GM12878 (cell line): ENCODE measurements at regions not wholly inside any gene's neighbourhood (a gene's known extent, or its start where the extent isn't known, plus 50 kb on each side); places are given as distances from the start of the nearest gene placed in this dataset.

Source experiments
- ATAC-seq: fragments of 200-7000 bp; cut with Tn5 transposase; 3 replicates; pipeline ENCODE4 v1.9.1; 2020; ENCODE audit warnings: mild to moderate bottlenecking, moderate library complexity
- BruUV-seq: library from RNA; stranded (reverse); fragments of 400-500 nt; replicated peaks from 2 replicates; lab custom pipeline; 2021; lab: Mats Ljungman, UMichigan
- CTCF ChIA-PET: fragments of 300-600 bp; sonication (Branson Sonifier 250); formaldehyde crosslinking; extraction: SDS; loops from one replicate; lab custom pipeline; 2021; ENCODE audit warnings: inconsistent platforms; lab: Yijun Ruan, JAX
- POLR2A ChIA-PET: fragments of 350-600 bp; formaldehyde crosslinking; extraction: SDS; loops from one replicate; lab custom pipeline; 2021; ENCODE audit warnings: inconsistent platforms; lab: Charles Lee
- RAD21 ChIA-PET: fragments of 300-600 bp; sonication (Branson Sonifier 250); formaldehyde crosslinking; loops from one replicate; lab custom pipeline; 2023; ENCODE audit warnings: antibody characterized with exemption; ENCODE audit not compliant: unreplicated experiment; lab: Charles Lee
- SMC1A ChIA-PET: fragments of 300-600 bp; sonication (Branson Sonifier 250); formaldehyde crosslinking; loops from one replicate; lab custom pipeline; 2023; ENCODE audit not compliant: unreplicated experiment, uncharacterized antibody; lab: Charles Lee
- DNase-seq: peaks from one replicate; pipeline ENCODE4 v3.0.0-alpha.2; 2011; ENCODE audit warnings: low read depth, low spot score
- FAIRE-seq: peaks from 3 replicates; lab custom pipeline; 2011; peaks lifted over from hg19 to GRCh38; lab: Jason Lieb, UNC
- H2AFZ ChIP-seq: 2 replicates; pipeline ENCODE4 v1.6.0; 2011; ENCODE audit warnings: low read depth, low read length, control low read depth; ENCODE audit not compliant: control insufficient read depth
- H3K27ac ChIP-seq: 2 replicates; pipeline ENCODE4 v1.5.1; 2011; ENCODE audit warnings: control low read depth; ENCODE audit not compliant: control insufficient read depth, insufficient read depth
- H3K27me3 ChIP-seq, 2 experiments: replicated peaks in 1 of 2; 2 replicates each; pipeline versions ENCODE4 v1.6.0 to v1.6.1; 2011; ENCODE audit warnings: low read length in 1 of 2; ENCODE audit not compliant: control insufficient read depth in 2 of 2, insufficient read depth in 2 of 2
- H3K36me3 ChIP-seq, 2 experiments: 2 replicates each; pipeline ENCODE4 v1.5.1; 2011; ENCODE audit warnings: low read length in 1 of 2; ENCODE audit not compliant: control insufficient read depth in 2 of 2, insufficient read depth in 2 of 2
- H3K4me1 ChIP-seq: 2 replicates; pipeline ENCODE4 v1.6.1; 2011; ENCODE audit warnings: mild to moderate bottlenecking, low read length, moderate library complexity, mixed read lengths; ENCODE audit not compliant: control insufficient read depth, insufficient read depth
- H3K4me2 ChIP-seq: 2 replicates; pipeline ENCODE4 v1.6.0; 2011; ENCODE audit warnings: control low read depth; ENCODE audit not compliant: control insufficient read depth, insufficient read depth
- H3K4me3 ChIP-seq: fragments of 200-600 bp; sonication (generic); 2 replicates; pipeline ENCODE4 v1.5.1; 2016
- H3K79me2 ChIP-seq: 2 replicates; pipeline ENCODE4 v1.6.0; 2011; ENCODE audit warnings: low read length; ENCODE audit not compliant: control insufficient read depth, insufficient read depth
- H3K9ac ChIP-seq: 2 replicates; pipeline ENCODE4 v1.8.0; 2011; ENCODE audit warnings: low read length, control low read depth, mixed read lengths; ENCODE audit not compliant: control insufficient read depth, insufficient read depth
- H3K9me3 ChIP-seq: replicated peaks from 3 replicates; pipeline ENCODE4 v1.5.1; 2011; ENCODE audit warnings: mild to moderate bottlenecking, low read length; ENCODE audit not compliant: control insufficient read depth, insufficient read depth
- H4K20me1 ChIP-seq: 2 replicates; pipeline ENCODE4 v1.6.0; 2011; ENCODE audit not compliant: control insufficient read depth, insufficient read depth
- E2F8 ChIP-seq: fragments of 450-650 bp; IDR thresholded peaks from 2 replicates; pipeline ENCODE4 v1.6.1; 2018; ENCODE audit warnings: mild to moderate bottlenecking, low read depth, moderate library complexity; ENCODE audit not compliant: partially characterized antibody
- IKZF2 ChIP-seq, 2 experiments: fragments of 450-650 bp; IDR thresholded peaks; 2 replicates each; pipeline ENCODE4 v1.6.1; 2017; ENCODE audit warnings: mild to moderate bottlenecking in 2 of 2, moderate library complexity in 2 of 2
- MTA3 ChIP-seq: IDR thresholded peaks from 2 replicates; pipeline ENCODE4 v1.6.1; 2012; ENCODE audit warnings: low read length, inconsistent platforms, borderline replicate concordance
- SMC3 ChIP-seq: IDR thresholded peaks from 2 replicates; pipeline ENCODE4 v1.6.1; 2011; ENCODE audit warnings: low read length, improper control_type of control experiment, borderline replicate concordance
- SUZ12 ChIP-seq: fragments of 200-600 bp; sonication (generic); IDR thresholded peaks from one replicate; pipeline ENCODE4 v1.6.1; 2018; ENCODE audit warnings: antibody characterized with exemption, mild to moderate bottlenecking; ENCODE audit not compliant: unreplicated experiment
- ZNF24 ChIP-seq: fragments of 450-650 bp; IDR thresholded peaks from 2 replicates; pipeline ENCODE4 v1.6.1; 2017; ENCODE audit warnings: antibody characterized with exemption, mild to moderate bottlenecking
- WGBS: methylation state at CpG from one replicate; pipeline ENCODE4 v1.1.6; 2016; ENCODE audit warnings: low lambda C conversion rate; ENCODE audit not compliant: insufficient replicate concordance, insufficient coverage; ENCODE audit errors: missing lambda C conversion rate; 5-methylcytosine and 5-hydroxymethylcytosine counted together
- in situ Hi-C: fragments of 300-500 bp; cut with MboI; formaldehyde crosslinking; loops from 9 replicates; pipeline ENCODE4 v1.14.3; 2018; ENCODE audit warnings: mixed read lengths
- intact Hi-C: fragments of 100-400 bp; cut with micrococcal nuclease; formaldehyde crosslinking; loops from one replicate; pipeline ENCODE4 v1.14.2; 2022; ENCODE audit not compliant: unreplicated experiment
- TF ChIP-seq, protein P1 (sequence below): fragments of 450-650 bp; IDR thresholded peaks from 2 replicates; pipeline ENCODE4 v1.6.1; 2014; ENCODE audit warnings: mild to moderate bottlenecking

DNA sequence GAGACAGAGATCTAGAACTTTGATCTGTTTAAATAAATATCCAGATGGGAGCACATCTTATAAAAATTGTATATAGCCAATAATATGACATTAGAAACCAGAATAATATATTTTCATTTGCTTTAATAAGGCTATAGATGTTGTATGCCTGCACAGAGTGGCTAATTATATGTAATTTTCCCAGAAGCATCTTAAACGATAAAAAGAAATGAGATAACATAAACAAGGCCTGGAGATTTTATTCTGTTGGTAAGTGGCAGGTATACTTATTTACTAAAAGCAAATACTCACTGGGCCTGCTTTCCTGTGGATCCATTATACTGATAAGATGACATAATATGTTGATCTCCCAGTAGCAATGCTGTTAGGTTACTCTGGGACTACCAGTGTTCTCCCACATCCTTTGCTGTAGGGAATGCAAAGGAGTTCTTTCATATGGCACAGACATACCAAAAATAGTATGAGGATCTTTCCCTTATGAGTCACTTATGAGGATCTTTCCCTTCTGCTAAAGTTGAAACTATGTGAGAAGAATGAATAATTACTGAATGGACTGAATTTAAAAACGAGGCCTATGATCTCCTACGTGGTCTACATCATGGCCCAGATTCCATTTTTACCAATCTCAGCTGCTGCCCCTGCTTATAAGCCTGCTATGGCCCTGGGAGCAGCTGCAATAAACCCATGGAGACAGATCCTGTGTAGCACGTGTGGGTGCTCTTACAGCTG, 112.1 kb downstream of the NUDT12 start (continued):
- TF ChIP-seq, protein P1, sequence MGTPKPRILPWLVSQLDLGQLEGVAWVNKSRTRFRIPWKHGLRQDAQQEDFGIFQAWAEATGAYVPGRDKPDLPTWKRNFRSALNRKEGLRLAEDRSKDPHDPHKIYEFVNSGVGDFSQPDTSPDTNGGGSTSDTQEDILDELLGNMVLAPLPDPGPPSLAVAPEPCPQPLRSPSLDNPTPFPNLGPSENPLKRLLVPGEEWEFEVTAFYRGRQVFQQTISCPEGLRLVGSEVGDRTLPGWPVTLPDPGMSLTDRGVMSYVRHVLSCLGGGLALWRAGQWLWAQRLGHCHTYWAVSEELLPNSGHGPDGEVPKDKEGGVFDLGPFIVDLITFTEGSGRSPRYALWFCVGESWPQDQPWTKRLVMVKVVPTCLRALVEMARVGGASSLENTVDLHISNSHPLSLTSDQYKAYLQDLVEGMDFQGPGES = no peak
- TF ChIP-seq E2F8 = no peak
- no peak for TF ChIP-seq MTA3
- no peak for TF ChIP-seq IKZF2 (IDR thresholded peaks at IDR 0.05)

DNA sequence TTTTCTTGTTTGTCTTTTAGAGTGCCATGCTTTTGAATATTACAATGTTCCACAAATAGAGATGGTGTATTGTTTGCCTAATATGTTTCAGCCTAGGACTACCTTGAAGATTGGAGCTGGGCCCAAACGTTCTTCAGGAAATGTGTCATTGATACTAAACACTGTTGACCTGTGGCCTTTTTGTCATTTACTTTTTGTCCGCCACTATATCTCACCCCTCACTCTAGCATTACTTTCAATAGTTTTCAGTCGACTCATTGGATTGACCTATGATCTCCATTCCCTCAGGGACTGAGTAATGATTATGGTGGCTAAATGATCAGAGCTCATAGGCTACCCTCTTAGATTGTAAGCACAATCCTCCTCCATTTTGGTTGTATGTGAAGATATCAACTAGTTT, 115.8 kb downstream of the NUDT12 start:
- no peaks in the 10 kb centered on the region for H4K20me1 ChIP-seq
- no peaks in the 10 kb centered on the region for H3K36me3 ChIP-seq
- H2AFZ ChIP-seq = no peak overlapping the region
- ChIA-PET POLR2A (interaction anchor here (0.7 kb wide), 1 partner anchor 29 kb away, joined by 6 read pairs; no protein-coding TSS in a partner anchor), CTCF (interaction anchor here (1.5 kb wide), 1 partner anchor 18 kb away, joined by 3 read pairs; no protein-coding TSS in a partner anchor), SMC1A (interaction anchor here (1.3 kb wide), 1 partner anchor 13 kb away, joined by 3 read pairs; no protein-coding TSS in a partner anchor), RAD21 (no interaction called here)
- H3K79me2 ChIP-seq = no peaks in the 10 kb centered on the region
- H3K4me1 ChIP-seq = no peaks in the 10 kb centered on the region
- intact Hi-C loops = no loop called here
- TF ChIP-seq ZNF24 (no peak), SUZ12 (no peak), SMC3 (no peak)
- DNase-seq (no peak), ATAC-seq (no peak), FAIRE-seq (no peak)
- no peak overlapping the region for H3K9ac ChIP-seq
- H3K4me3 ChIP-seq = no peak overlapping the region
- WGBS = 47% methylated on average over 3 of the region's 3 CpGs
- in situ Hi-C loops = no loop called here
- H3K27ac ChIP-seq = no peak overlapping the region
- H3K27me3 ChIP-seq = no peaks in the 10 kb centered on the region
- H3K4me2 ChIP-seq = no peak overlapping the region
- H3K9me3 ChIP-seq = no peaks in the 10 kb centered on the region
- no TSS peak for BruUV-seq
